ENCODE measurements at regions not wholly inside any gene's neighbourhood (a gene's known extent, or its start where the extent isn't known, plus 50 kb on each side); places are given as distances from the start of the nearest gene placed in this dataset.

DNA sequence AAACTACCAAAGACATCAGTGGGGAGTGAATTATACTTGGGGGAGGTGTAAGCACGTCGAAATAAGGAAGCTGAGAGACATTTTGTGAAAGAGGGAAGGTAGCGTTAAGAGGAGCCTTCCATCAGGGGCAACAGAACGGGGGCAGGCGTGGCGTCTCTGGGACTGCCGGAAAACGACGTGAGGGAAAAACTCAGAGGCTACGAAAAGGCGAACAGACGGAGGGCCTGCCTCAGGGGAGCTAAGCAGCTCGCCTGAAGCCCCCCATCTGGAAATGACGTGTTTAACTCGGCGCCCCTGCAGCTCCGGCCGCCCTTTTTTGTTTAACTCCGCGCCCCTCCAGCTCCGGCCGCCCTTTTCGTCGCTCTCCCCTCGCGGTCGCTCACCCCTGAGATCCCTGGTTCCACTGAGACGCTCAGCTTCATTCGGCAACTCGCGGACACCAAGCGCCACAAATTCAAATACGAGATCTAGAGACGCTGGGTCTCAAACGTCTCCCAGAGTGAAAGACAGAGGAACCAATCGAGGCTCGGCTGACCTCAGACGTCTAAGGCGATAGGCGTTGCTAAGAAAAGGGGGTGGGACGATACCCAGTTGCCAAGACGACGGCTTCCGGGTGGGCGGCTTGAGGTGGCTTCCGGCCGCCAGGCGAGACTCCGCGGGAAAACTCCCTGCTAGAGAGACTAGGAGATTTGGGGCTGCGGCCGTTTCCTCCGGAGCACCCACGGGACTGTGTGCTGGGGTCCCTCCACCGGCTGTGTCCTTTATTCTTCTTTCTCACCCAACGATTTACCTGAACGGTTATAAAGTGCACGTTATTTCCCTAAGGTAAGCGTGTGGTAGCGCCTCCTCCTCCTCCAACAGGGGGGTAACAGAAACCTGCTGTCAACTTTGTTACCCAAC lies 383.2 kb downstream of the ZFHX3 start (continued):
- no peak for TF ChIP-seq REST (IDR thresholded peaks at IDR 0.05; ENCODE audit: borderline replicate concordance)
- TF ChIP-seq REST (CRISPR knock-in tag; IDR thresholded peaks at IDR 0.05; ENCODE audit: low read depth): no peak
- TF ChIP-seq ZNF121 (CRISPR knock-in tag; conservative IDR thresholded peaks at IDR 0.05): no peak
- TF ChIP-seq, protein P1, sequence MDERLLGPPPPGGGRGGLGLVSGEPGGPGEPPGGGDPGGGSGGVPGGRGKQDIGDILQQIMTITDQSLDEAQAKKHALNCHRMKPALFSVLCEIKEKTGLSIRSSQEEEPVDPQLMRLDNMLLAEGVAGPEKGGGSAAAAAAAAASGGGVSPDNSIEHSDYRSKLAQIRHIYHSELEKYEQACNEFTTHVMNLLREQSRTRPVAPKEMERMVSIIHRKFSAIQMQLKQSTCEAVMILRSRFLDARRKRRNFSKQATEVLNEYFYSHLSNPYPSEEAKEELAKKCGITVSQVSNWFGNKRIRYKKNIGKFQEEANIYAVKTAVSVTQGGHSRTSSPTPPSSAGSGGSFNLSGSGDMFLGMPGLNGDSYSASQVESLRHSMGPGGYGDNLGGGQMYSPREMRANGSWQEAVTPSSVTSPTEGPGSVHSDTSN (CRISPR knock-in tag; IDR thresholded peaks at IDR 0.05; ENCODE audit: low read depth): peak; percentile 86
- TF ChIP-seq, protein P1 (tag; conservative IDR thresholded peaks at IDR 0.05; ENCODE audit: low read depth): peak; percentile 98
- no peak for TF ChIP-seq CCNT2 (IDR thresholded peaks at IDR 0.05; ENCODE audit: borderline replicate concordance, extremely low read depth, insufficient read length, low read depth, low read length)
- TF ChIP-seq ZBTB9 (CRISPR knock-in tag; IDR thresholded peaks at IDR 0.05): no peak

Data from K562 (cell line).